GM12878 (cell line): ENCODE measurements at regions not wholly inside any gene's neighbourhood (a gene's known extent, or its start where the extent isn't known, plus 50 kb on each side); places are given as distances from the start of the nearest gene placed in this dataset.

Source experiments
- ATAC-seq: fragments of 200-7000 bp; cut with Tn5 transposase; 3 replicates; pipeline ENCODE4 v1.9.1; 2020; ENCODE audit warnings: mild to moderate bottlenecking, moderate library complexity
- BruUV-seq: library from RNA; stranded (reverse); fragments of 400-500 nt; replicated peaks from 2 replicates; lab custom pipeline; 2021; lab: Mats Ljungman, UMichigan
- CTCF ChIA-PET: fragments of 300-600 bp; sonication (Branson Sonifier 250); formaldehyde crosslinking; extraction: SDS; loops from one replicate; lab custom pipeline; 2021; ENCODE audit warnings: inconsistent platforms; lab: Yijun Ruan, JAX
- POLR2A ChIA-PET: fragments of 350-600 bp; formaldehyde crosslinking; extraction: SDS; loops from one replicate; lab custom pipeline; 2021; ENCODE audit warnings: inconsistent platforms; lab: Charles Lee
- RAD21 ChIA-PET: fragments of 300-600 bp; sonication (Branson Sonifier 250); formaldehyde crosslinking; loops from one replicate; lab custom pipeline; 2023; ENCODE audit warnings: antibody characterized with exemption; ENCODE audit not compliant: unreplicated experiment; lab: Charles Lee
- SMC1A ChIA-PET: fragments of 300-600 bp; sonication (Branson Sonifier 250); formaldehyde crosslinking; loops from one replicate; lab custom pipeline; 2023; ENCODE audit not compliant: unreplicated experiment, uncharacterized antibody; lab: Charles Lee
- DNase-seq: peaks from one replicate; pipeline ENCODE4 v3.0.0-alpha.2; 2011; ENCODE audit warnings: low read depth, low spot score
- FAIRE-seq: peaks from 3 replicates; lab custom pipeline; 2011; peaks lifted over from hg19 to GRCh38; lab: Jason Lieb, UNC
- H2AFZ ChIP-seq: 2 replicates; pipeline ENCODE4 v1.6.0; 2011; ENCODE audit warnings: low read depth, low read length, control low read depth; ENCODE audit not compliant: control insufficient read depth
- H3K27ac ChIP-seq: 2 replicates; pipeline ENCODE4 v1.5.1; 2011; ENCODE audit warnings: control low read depth; ENCODE audit not compliant: control insufficient read depth, insufficient read depth
- H3K27me3 ChIP-seq, 2 experiments: replicated peaks in 1 of 2; 2 replicates each; pipeline versions ENCODE4 v1.6.0 to v1.6.1; 2011; ENCODE audit warnings: low read length in 1 of 2; ENCODE audit not compliant: control insufficient read depth in 2 of 2, insufficient read depth in 2 of 2
- H3K36me3 ChIP-seq, 2 experiments: 2 replicates each; pipeline ENCODE4 v1.5.1; 2011; ENCODE audit warnings: low read length in 1 of 2; ENCODE audit not compliant: control insufficient read depth in 2 of 2, insufficient read depth in 2 of 2
- H3K4me1 ChIP-seq: 2 replicates; pipeline ENCODE4 v1.6.1; 2011; ENCODE audit warnings: mild to moderate bottlenecking, low read length, moderate library complexity, mixed read lengths; ENCODE audit not compliant: control insufficient read depth, insufficient read depth
- H3K4me2 ChIP-seq: 2 replicates; pipeline ENCODE4 v1.6.0; 2011; ENCODE audit warnings: control low read depth; ENCODE audit not compliant: control insufficient read depth, insufficient read depth
- H3K4me3 ChIP-seq: fragments of 200-600 bp; sonication (generic); 2 replicates; pipeline ENCODE4 v1.5.1; 2016
- H3K79me2 ChIP-seq: 2 replicates; pipeline ENCODE4 v1.6.0; 2011; ENCODE audit warnings: low read length; ENCODE audit not compliant: control insufficient read depth, insufficient read depth
- H3K9ac ChIP-seq: 2 replicates; pipeline ENCODE4 v1.8.0; 2011; ENCODE audit warnings: low read length, control low read depth, mixed read lengths; ENCODE audit not compliant: control insufficient read depth, insufficient read depth
- H3K9me3 ChIP-seq: replicated peaks from 3 replicates; pipeline ENCODE4 v1.5.1; 2011; ENCODE audit warnings: mild to moderate bottlenecking, low read length; ENCODE audit not compliant: control insufficient read depth, insufficient read depth
- H4K20me1 ChIP-seq: 2 replicates; pipeline ENCODE4 v1.6.0; 2011; ENCODE audit not compliant: control insufficient read depth, insufficient read depth
- FOXM1 ChIP-seq: IDR thresholded peaks from 2 replicates; pipeline ENCODE4 v1.6.1; 2012; ENCODE audit warnings: low read depth, mild to moderate bottlenecking, inconsistent platforms, low read length, moderate library complexity
- KAT2A ChIP-seq: conservative IDR thresholded peaks from 2 replicates; pipeline ENCODE4 v1.6.1; 2011; ENCODE audit warnings: low read depth, low read length; ENCODE audit not compliant: control insufficient read depth
- LARP7 ChIP-seq: fragments of 450-650 bp; IDR thresholded peaks from 2 replicates; pipeline ENCODE4 v1.6.1; 2017; ENCODE audit warnings: mild to moderate bottlenecking
- MEF2A ChIP-seq: IDR thresholded peaks from 2 replicates; pipeline ENCODE4 v1.6.1; 2011; ENCODE audit warnings: low read depth, mild to moderate bottlenecking, low read length, moderate library complexity; ENCODE audit not compliant: insufficient read depth
- NBN ChIP-seq: fragments of 450-650 bp; IDR thresholded peaks from 2 replicates; pipeline ENCODE4 v1.6.1; 2016
- NFXL1 ChIP-seq: fragments of 450-650 bp; IDR thresholded peaks from 2 replicates; pipeline ENCODE4 v1.6.1; 2017; ENCODE audit warnings: antibody characterized with exemption, mild to moderate bottlenecking, borderline replicate concordance
- POLR2AphosphoS2 ChIP-seq: IDR thresholded peaks from 2 replicates; pipeline ENCODE4 v1.6.1; 2011; ENCODE audit warnings: low read depth, mild to moderate bottlenecking, low read length, improper control_type of control experiment, moderate library complexity
- RELA ChIP-seq: fragments of 450-650 bp; IDR thresholded peaks from 2 replicates; pipeline ENCODE4 v1.8.0; 2014; ENCODE audit warnings: borderline replicate concordance; ENCODE audit not compliant: partially characterized antibody
- RFX5 ChIP-seq: IDR thresholded peaks from 2 replicates; pipeline ENCODE4 v1.6.1; 2011; ENCODE audit warnings: low read depth, low read length, improper control_type of control experiment
- SRF ChIP-seq, 2 experiments: IDR thresholded peaks; 2 replicates each; pipeline ENCODE4 v1.6.1; 2011; ENCODE audit warnings: low read depth in 2 of 2, low read length in 2 of 2, mild to moderate bottlenecking in 1 of 2, moderate library complexity in 1 of 2
- TAF1 ChIP-seq: IDR thresholded peaks from 2 replicates; pipeline ENCODE4 v1.6.1; 2011; ENCODE audit warnings: mild to moderate bottlenecking, low read depth, low read length, borderline replicate concordance
- TCF3 ChIP-seq: IDR thresholded peaks from 2 replicates; pipeline ENCODE4 v1.6.1; 2012; ENCODE audit warnings: low read depth, mild to moderate bottlenecking, low read length, borderline replicate concordance; ENCODE audit not compliant: insufficient read depth
- ZNF384 ChIP-seq: IDR thresholded peaks from 2 replicates; pipeline ENCODE4 v1.6.1; 2012; ENCODE audit warnings: low read depth, mild to moderate bottlenecking, low read length, improper control_type of control experiment, borderline replicate concordance
- WGBS: methylation state at CpG from one replicate; pipeline ENCODE4 v1.1.6; 2016; ENCODE audit warnings: low lambda C conversion rate; ENCODE audit not compliant: insufficient replicate concordance, insufficient coverage; ENCODE audit errors: missing lambda C conversion rate; 5-methylcytosine and 5-hydroxymethylcytosine counted together
- in situ Hi-C: fragments of 300-500 bp; cut with MboI; formaldehyde crosslinking; loops from 9 replicates; pipeline ENCODE4 v1.14.3; 2018; ENCODE audit warnings: mixed read lengths
- intact Hi-C: fragments of 100-400 bp; cut with micrococcal nuclease; formaldehyde crosslinking; loops from one replicate; pipeline ENCODE4 v1.14.2; 2022; ENCODE audit not compliant: unreplicated experiment
- TF ChIP-seq, protein P1 (sequence below): fragments of 450-650 bp; IDR thresholded peaks from 2 replicates; pipeline ENCODE4 v1.6.1; 2017; ENCODE audit warnings: mild to moderate bottlenecking
- TF ChIP-seq, protein P2 (sequence below): fragments of 450-650 bp; IDR thresholded peaks from 2 replicates; pipeline ENCODE4 v1.6.1; 2016; ENCODE audit warnings: mild to moderate bottlenecking
- TF ChIP-seq, protein P3 (sequence below): IDR thresholded peaks from 2 replicates; pipeline ENCODE4 v1.6.1; 2011; ENCODE audit warnings: low read depth, mild to moderate bottlenecking, low read length, moderate library complexity, borderline replicate concordance; ENCODE audit errors: extremely low read depth
- TF ChIP-seq, protein P4 (sequence below): IDR thresholded peaks from 2 replicates; pipeline ENCODE4 v1.6.1; 2012; ENCODE audit warnings: low read depth, low read length, improper control_type of control experiment
- TF ChIP-seq, protein P5 (sequence below): fragments of 450-650 bp; IDR thresholded peaks from 2 replicates; pipeline ENCODE4 v1.6.1; 2016; ENCODE audit warnings: mild to moderate bottlenecking

DNA sequence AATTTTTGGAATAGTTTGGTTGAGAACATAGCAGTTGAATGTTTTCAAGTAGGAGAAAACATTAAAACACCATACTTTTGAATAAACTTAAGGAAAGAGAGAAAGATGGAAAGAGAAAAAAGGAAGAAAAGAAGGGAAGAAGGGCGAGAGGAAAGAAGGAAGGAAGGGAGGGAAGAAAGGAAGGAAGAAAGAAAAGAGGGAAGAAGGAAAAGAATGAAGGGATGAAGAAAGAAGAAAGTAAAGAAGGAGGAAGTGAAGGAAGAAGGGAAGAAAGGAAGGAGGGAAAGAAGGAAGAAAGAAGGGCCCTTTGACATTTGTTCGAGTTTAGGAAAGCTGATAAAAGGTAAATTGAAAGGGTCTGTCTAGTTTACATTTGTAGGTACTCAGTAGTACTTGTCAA, 482.7 kb downstream of the SIPA1L2 start (continued):
- TF ChIP-seq, protein P1, sequence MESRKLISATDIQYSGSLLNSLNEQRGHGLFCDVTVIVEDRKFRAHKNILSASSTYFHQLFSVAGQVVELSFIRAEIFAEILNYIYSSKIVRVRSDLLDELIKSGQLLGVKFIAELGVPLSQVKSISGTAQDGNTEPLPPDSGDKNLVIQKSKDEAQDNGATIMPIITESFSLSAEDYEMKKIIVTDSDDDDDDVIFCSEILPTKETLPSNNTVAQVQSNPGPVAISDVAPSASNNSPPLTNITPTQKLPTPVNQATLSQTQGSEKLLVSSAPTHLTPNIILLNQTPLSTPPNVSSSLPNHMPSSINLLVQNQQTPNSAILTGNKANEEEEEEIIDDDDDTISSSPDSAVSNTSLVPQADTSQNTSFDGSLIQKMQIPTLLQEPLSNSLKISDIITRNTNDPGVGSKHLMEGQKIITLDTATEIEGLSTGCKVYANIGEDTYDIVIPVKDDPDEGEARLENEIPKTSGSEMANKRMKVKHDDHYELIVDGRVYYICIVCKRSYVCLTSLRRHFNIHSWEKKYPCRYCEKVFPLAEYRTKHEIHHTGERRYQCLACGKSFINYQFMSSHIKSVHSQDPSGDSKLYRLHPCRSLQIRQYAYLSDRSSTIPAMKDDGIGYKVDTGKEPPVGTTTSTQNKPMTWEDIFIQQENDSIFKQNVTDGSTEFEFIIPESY = no peak
- TF ChIP-seq NBN (no peak), NFXL1 (no peak), MEF2A (no peak), RFX5 (no peak), LARP7 (no peak), SRF (IDR thresholded peaks at IDR 0.05; ENCODE audit: low read depth in 2 of 2, low read length in 2 of 2) (no peak), TAF1 (no peak)
- TF ChIP-seq, protein P2, sequence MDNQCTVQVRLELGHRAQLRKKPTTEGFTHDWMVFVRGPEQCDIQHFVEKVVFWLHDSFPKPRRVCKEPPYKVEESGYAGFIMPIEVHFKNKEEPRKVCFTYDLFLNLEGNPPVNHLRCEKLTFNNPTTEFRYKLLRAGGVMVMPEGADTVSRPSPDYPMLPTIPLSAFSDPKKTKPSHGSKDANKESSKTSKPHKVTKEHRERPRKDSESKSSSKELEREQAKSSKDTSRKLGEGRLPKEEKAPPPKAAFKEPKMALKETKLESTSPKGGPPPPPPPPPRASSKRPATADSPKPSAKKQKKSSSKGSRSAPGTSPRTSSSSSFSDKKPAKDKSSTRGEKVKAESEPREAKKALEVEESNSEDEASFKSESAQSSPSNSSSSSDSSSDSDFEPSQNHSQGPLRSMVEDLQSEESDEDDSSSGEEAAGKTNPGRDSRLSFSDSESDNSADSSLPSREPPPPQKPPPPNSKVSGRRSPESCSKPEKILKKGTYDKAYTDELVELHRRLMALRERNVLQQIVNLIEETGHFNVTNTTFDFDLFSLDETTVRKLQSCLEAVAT = no peak

DNA sequence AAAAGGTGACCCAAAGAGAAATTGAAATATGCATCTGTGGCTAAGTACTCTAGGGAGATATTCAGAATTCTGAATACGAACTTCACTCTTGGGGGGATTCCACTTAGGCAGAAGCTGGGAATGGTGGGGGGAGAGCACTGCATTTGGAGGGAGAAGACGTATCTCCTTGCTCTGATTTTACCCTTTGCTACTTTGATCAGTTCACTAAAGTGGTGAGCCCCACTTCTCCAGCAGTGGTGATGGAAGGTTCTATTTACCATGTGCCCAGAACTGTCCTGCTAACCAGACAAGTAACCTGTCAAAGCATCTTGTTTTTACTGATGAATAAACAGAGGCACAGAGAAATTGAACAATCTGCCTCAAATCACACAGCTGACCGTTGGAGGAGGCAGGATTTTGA, 483.4 kb downstream of the SIPA1L2 start:
- no peak overlapping the region for H3K27ac ChIP-seq
- ChIA-PET CTCF (no interaction called here), POLR2A (no interaction called here), RAD21 (no interaction called here), SMC1A (no interaction called here)
- H4K20me1 ChIP-seq = no peaks in the 10 kb centered on the region
- 2% methylated on average over 3 of the region's 3 CpGs for WGBS
- H3K9ac ChIP-seq = no peak overlapping the region
- H3K27me3 ChIP-seq = no peaks in the 10 kb centered on the region
- no TSS peak for BruUV-seq
- DNase-seq (no peak), FAIRE-seq (no peak), ATAC-seq (no peak)
- H3K79me2 ChIP-seq = no peaks in the 10 kb centered on the region
- no peak overlapping the region for H3K4me2 ChIP-seq
- H3K4me3 ChIP-seq = no peak overlapping the region
- in situ Hi-C loops = no loop called here
- H3K4me1 ChIP-seq = no peaks in the 10 kb centered on the region
- H3K9me3 ChIP-seq = no peaks in the 10 kb centered on the region
- no peaks in the 10 kb centered on the region for H3K36me3 ChIP-seq
- intact Hi-C loops = no loop called here
- no peak overlapping the region for H2AFZ ChIP-seq
- TF ChIP-seq KAT2A (no peak), RELA (no peak), TCF3 (no peak), TAF1 (no peak), ZNF384 (no peak), FOXM1 (no peak), POLR2AphosphoS2 (no peak)
- TF ChIP-seq, protein P3, sequence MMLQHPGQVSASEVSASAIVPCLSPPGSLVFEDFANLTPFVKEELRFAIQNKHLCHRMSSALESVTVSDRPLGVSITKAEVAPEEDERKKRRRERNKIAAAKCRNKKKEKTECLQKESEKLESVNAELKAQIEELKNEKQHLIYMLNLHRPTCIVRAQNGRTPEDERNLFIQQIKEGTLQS = no peak
- TF ChIP-seq, protein P4, sequence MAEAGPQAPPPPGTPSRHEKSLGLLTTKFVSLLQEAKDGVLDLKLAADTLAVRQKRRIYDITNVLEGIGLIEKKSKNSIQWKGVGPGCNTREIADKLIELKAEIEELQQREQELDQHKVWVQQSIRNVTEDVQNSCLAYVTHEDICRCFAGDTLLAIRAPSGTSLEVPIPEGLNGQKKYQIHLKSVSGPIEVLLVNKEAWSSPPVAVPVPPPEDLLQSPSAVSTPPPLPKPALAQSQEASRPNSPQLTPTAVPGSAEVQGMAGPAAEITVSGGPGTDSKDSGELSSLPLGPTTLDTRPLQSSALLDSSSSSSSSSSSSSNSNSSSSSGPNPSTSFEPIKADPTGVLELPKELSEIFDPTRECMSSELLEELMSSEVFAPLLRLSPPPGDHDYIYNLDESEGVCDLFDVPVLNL = no peak
- TF ChIP-seq, protein P5, sequence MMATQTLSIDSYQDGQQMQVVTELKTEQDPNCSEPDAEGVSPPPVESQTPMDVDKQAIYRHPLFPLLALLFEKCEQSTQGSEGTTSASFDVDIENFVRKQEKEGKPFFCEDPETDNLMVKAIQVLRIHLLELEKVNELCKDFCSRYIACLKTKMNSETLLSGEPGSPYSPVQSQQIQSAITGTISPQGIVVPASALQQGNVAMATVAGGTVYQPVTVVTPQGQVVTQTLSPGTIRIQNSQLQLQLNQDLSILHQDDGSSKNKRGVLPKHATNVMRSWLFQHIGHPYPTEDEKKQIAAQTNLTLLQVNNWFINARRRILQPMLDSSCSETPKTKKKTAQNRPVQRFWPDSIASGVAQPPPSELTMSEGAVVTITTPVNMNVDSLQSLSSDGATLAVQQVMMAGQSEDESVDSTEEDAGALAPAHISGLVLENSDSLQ = no peak
